BE2C (cell line): ENCODE measurements at regions not wholly inside any gene's neighbourhood (a gene's known extent, or its start where the extent isn't known, plus 50 kb on each side); places are given as distances from the start of the nearest gene placed in this dataset.
"Not testable (repeated sequence)": the region's sequence is repeated elsewhere in the genome, so short reads cannot be mapped to it uniquely, and the experiment has no call there.

Experiments
- DNase-seq: peaks from one replicate; pipeline ENCODE4 v3.0.0-alpha.2; 2020
- H3K27me3 ChIP-seq: fragments of 250-450 bp; sonication (Bioruptor Pico); 2 replicates; pipeline ENCODE4 v1.5.1; 2020; ENCODE audit warnings: mild to moderate bottlenecking
- H3K36me3 ChIP-seq: fragments of 250-450 bp; sonication (Bioruptor Pico); 2 replicates; pipeline ENCODE4 v1.5.1; 2020; ENCODE audit warnings: mild to moderate bottlenecking
- H3K4me1 ChIP-seq: fragments of 250-450 bp; sonication (Bioruptor Pico); 2 replicates; pipeline ENCODE4 v1.5.1; 2020
- H3K4me3 ChIP-seq: 2 replicates; pipeline ENCODE4 v1.5.1; 2011; ENCODE audit warnings: low read depth, low read length
- H3K9me3 ChIP-seq: fragments of 250-450 bp; sonication (Bioruptor Pico); 2 replicates; pipeline ENCODE4 v1.5.1; 2020
- CTCF ChIP-seq: IDR thresholded peaks from 2 replicates; pipeline ENCODE4 v1.5.1; 2012; ENCODE audit warnings: mild to moderate bottlenecking, low read depth, low read length

- no peaks in the 10 kb centered on the region for H3K4me1 ChIP-seq
- H3K27me3 ChIP-seq: no peaks in the 10 kb centered on the region
- H3K36me3 ChIP-seq: no peaks in the 10 kb centered on the region
- H3K9me3 ChIP-seq: no peaks in the 10 kb centered on the region
- H3K4me3 ChIP-seq: no peak overlapping the region
- no peak for DNase-seq
- no peak for TF ChIP-seq CTCF
Observed at GRCh38 chr2:180599804-180600203, 380.6 kb upstream of the UBE2E3 start.

- no peak for TF ChIP-seq CTCF
- Histone ChIP-seq H3K4me3 (no peak overlapping the region), H3K4me1 (no peaks in the 10 kb centered on the region), H3K9me3 (no peaks in the 10 kb centered on the region), H3K36me3 (no peaks in the 10 kb centered on the region), H3K27me3 (no peaks in the 10 kb centered on the region)
- DNase-seq: no peak
Observed at GRCh38 chr2:180597179-180597578, 383.2 kb upstream of the UBE2E3 start.

- Histone ChIP-seq H3K4me3 (no peak overlapping the region), H3K4me1 (no peaks in the 10 kb centered on the region), H3K9me3 (no peaks in the 10 kb centered on the region), H3K27me3 (no peaks in the 10 kb centered on the region), H3K36me3 (no peaks in the 10 kb centered on the region)
- DNase-seq: no peak
- TF ChIP-seq CTCF: no peak
Observed at GRCh38 chr2:180596453-180596852, 384.0 kb upstream of the UBE2E3 start.

- no peaks in the 10 kb centered on the region for H3K4me1 ChIP-seq
- no peak for TF ChIP-seq CTCF
- DNase-seq: no peak
Observed at GRCh38 chr2:180591947-180592346, 388.5 kb upstream of the UBE2E3 start.

GRCh38 chr2:180591093-180591781 is 389.2 kb upstream of the UBE2E3 start:
- DNase-seq, H3K9me3 ChIP-seq, H3K27me3 ChIP-seq, H3K36me3 ChIP-seq, H3K4me3 ChIP-seq, H3K4me1 ChIP-seq: not testable (repeated sequence)

More at GRCh38 chr2:180591947-180592346, 388.5 kb upstream of the UBE2E3 start:
- Histone ChIP-seq H3K9me3 (no peaks in the 10 kb centered on the region), H3K4me3 (no peak overlapping the region), H3K36me3 (no peaks in the 10 kb centered on the region), H3K27me3 (no peaks in the 10 kb centered on the region)

- no peaks in the 10 kb centered on the region for H3K27me3 ChIP-seq
- no peaks in the 10 kb centered on the region for H3K9me3 ChIP-seq
- no peak for DNase-seq
- no peaks in the 10 kb centered on the region for H3K36me3 ChIP-seq
- no peaks in the 10 kb centered on the region for H3K4me1 ChIP-seq
- no peak for TF ChIP-seq CTCF
- H3K4me3 ChIP-seq: no peak overlapping the region
Observed at GRCh38 chr2:180583441-180584140, 396.8 kb upstream of the UBE2E3 start.
